DMS153 treated with DMSO at 0.1 percent for 48 hours (cell line): ENCODE measurements at regions not wholly inside any gene's neighbourhood (a gene's known extent, or its start where the extent isn't known, plus 50 kb on each side); places are given as distances from the start of the nearest gene placed in this dataset.
A peak's percentile ranks its signal among the peaks of the same experiment; 100 is the strongest.
"Not testable (repeated sequence)": the region's sequence is repeated elsewhere in the genome, so short reads cannot be mapped to it uniquely, and the experiment has no call there.

ENCODE experiments used
- DNase-seq: peaks from one replicate; lab custom pipeline; 2025; ENCODE audit not compliant: unreplicated experiment; lab: John Stamatoyannopoulos, UW

DNA sequence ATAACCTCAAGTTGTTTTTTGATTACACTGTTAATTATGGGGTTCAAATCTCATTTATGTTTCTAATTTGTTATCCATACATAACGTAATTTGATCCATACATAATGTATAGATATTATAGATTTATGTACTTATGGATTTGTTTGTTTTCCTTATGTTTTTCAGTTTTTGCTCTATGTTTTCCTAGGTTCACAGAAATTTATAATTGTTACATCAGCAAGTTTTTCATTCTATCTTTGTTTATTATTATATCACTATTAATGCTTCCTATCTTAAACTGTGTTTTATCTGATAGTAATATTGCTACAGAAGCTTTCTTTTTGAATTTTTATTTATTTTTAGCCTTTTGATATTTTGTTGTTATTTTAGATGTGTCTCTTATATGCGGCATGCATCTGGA, 194.3 kb upstream of the SOX21 start:
- no peak for DNase-seq

DNA sequence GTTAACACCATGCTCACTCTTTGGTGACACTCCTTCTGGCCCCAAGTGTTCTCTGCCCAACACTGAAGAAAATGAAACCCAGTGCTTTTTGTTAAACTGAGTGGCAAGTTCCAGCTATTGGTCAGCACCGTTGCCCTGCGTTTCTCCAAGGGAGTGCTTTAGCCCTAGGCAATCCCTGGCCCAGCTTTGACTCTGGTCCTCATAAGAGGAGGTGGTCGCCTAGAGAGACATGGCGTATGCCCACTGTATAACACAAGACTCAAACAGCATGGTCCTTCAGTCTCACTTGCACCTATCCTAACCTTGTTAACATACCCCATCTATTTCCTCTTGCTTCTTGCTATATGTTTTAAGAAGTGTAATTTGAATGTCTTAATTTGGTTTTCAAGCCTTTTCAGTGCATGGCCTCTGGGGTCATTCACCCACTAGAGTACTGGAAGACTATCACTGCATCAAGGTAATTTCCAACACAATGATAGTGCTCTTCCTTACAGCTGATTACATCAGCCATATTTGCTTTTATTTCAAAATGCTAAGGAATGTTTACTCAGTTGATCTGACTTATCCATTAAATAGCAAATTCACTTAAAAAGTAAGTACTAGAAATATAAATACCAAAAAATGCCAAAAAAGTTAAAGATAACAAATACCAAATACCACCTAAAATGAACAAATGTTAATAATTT, 190.5 kb upstream of the SOX21 start:
- no peak for DNase-seq

DNA sequence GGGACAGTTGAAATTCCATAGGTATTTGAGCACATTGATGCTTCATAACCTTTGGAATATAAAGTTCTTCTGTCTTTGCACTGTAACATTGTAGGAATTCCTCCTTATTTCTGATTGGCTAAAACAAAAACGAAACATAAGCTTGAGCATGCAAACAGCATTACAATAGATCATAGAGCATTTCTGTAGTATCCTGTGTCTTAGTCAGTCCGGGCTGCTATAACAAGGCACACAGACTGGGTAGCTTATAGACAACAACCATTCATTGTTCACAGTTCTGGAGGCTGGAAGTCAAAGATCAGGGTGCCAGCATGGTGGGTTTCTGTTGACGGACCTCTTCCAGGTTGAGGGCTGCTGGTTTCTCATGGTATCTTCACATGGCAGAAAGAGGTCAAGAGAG, 188.7 kb upstream of the SOX21 start:
- no peak for DNase-seq

DNA sequence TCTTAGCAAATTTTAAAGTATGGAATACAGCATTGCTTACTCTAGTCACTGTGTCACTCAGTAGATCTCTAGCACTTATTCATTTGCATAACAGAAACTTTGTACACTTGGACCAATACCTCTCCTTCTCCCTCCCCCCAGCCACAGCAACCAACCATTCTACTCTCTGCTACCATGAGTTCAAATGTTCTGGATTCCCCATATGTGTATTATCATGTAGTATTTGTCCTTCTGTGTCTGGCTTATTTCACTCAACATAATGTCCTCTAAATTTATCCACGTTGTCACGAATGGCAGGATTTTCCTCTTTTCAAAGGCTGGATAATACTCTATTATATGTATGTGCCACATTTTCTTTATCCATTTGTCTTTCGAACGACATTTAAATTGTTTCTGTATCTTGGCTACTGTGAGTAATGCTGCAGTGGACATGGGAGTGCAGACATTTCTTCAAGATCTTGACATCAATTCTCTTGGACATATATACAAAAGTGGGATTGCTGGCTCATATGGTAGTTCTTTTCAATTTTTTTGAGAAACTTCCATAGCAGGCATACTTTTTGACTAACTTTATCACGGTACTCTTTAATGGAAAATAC, 184.5 kb upstream of the SOX21 start:
- no peak for DNase-seq

DNA sequence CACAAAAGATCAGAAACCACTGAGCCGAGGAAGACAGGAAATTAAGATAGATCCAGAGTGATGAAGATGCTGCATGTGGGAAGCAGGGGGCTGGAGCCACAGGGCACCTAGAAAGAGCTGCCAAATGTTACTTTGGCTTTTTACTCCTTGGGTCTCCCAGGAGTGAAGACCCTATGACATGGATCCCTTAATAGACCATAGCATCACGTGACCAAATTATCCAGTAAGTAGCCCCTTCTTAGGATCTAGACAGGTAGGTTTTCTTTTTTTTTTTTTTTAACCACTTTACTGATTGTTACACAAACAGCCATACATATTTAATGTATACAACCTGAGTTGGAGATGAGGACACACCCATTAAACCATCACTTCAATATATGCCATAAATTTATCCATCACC, 183.9 kb upstream of the SOX21 start:
- DNase-seq, result no peak

DNA sequence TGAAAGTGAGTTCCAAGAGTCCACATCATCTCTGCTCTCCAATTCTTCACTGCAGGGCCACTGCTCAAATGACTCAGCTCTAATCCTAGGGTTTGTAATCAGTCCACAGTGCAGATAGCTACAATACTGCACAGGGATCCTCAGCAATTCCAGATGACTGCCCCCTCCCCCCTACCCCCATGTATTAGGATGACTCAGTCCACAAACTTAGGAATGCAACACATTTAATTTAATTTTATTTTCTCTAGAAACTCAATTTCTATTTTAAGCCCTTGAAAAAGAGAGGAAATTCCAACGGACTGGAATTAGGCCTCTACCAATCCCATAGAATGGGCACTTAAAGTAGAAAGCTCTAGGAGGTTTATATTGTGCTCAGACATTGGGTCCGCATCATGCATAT, 173.8 kb upstream of the SOX21 start:
- no peak for DNase-seq

DNA sequence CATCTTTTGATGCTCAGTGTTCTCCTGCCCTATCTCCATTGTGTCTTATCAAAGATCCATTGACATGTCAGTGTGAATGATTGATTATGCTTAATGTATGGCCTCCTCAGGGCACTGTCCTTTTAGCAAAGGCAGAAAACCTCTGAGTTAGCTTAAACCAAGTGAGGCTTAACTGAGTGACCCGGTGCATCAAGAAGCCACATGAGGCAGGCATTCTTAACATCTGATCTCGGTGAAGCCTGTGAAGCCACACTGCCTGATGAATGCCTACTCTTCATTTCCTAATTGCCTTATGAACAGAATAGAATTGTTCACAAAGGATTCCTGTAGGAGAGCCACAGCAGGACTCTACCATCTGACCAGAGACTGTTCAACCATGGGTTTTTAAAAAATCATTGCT, 168.1 kb upstream of the SOX21 start:
- DNase-seq, result no peak

DNA sequence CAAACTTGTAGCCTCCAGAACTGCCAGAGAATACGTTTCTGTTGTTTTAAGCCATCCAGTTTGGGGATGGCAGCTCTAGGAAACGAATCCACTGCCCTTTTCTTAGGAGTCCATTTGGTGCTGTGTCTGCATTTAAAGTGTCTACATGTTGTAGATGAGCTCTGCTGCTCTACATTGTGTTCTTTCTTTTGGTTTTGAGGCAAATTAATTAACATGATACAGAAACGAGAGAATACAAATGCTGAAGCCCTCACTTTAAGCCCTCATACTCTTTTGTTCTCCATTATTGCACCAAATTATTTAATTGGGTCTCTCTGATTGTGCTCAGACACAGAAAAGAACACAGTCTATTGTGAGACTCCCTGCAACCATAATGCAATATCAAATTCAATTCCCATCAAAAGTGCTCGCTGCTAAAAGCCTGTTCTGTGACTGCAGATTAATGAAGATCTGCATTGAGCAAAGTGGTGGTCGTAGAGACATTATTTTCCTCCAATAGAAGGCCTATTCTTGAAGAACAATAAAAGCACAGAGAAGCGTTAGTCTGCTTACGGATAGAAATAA, 166.3 kb upstream of the SOX21 start:
- no peak for DNase-seq

DNA sequence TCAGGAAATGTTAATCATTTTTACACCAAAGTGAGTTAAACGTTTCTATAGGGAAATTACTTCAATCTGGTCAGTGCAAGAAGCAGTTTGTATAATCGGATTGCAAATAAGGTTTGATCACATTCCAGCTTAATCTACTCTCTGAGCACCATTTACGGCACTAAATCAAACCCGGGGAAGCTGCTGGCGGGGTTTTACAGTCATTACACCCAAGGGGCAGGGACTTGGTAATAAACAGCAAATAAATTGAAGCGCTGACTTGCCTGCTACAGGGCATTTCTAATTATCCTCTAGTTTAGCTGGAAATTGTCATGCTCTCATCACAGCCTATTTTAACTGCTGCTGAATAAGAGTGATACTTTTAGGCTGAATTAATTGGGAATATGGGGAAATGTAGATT, 152.1 kb upstream of the SOX21 start:
- no peak for DNase-seq

DNA sequence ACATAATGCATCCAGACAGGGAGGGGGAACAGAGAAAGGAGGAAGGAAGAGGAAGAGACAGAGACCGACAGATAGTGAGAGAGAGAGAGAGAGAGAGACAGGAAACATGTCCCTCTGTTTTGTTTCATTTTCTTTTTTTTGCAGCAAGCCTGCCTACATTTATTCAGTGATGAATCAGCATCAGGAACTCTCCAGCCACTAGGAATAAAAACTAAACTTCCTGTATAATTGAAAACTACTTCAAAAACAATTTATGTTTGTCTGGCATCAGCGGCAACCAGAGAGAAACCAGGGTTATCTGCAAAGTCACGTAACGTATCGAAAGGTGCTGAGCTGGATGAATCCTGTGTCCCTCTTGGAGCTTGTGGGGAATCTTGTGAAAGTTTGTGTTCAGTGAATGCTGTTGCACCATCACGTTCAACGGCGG, 148.6 kb upstream of the SOX21 start:
- no peak for DNase-seq

DNA sequence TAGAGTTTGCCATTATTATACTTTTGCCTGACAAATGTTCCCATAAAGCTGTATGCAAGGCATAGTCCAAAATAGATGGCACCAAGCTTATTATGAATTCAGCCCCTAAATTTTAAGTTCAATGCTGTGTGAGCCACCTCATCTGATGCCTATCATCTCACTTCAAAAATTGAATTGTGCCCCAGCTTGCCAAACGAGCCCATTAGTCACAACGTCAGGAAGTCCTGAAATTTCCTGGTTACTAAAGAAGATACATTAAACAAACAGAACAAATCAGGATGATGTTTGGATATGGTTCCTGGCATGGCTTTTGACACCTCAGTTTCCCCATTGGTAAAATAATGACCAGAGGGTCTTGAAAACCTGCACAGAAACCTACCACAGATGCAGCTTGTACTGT, 147.5 kb upstream of the SOX21 start:
- DNase-seq, result no peak

DNA sequence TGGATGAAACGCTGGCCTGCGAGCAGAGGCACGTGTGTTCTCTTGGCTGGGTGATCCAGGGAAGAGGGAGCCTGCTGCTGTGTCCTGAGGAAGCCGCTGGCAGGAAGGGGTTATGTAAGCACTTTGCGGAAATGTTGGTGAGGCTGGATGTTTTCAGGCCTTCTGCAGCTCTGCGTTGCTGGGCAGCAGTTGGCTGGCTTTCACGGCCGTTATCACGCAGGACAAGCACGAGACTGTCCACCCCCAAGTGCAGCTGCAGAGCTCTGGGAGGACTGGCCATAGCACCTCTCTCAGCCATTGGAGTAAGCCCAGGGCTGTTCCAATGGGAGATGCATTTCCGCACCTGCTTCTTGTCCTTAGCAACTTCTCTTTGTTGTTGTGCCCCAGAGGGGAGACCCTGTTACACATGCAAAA, 146.9 kb upstream of the SOX21 start:
- DNase-seq, result no peak

DNA sequence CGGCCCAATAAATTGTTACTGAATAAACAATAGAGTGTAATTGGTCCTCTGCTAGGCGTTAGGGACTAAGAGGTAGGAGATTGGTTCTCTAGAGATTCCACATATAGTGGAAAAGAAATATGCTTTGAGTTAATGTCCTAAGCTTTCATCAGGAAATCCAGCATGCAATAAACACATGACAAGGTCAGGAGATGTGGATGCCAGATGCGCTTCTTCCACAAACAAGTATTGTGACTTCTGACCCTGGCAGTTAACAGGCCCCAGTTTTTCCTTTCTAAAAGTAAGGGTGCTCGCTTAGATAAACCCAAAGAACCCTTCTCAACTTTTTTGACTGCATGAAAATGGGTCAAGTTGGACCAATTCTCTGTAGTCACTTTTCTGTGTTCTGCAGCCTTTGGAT, 146.5 kb upstream of the SOX21 start:
- DNase-seq, result no peak

DNA sequence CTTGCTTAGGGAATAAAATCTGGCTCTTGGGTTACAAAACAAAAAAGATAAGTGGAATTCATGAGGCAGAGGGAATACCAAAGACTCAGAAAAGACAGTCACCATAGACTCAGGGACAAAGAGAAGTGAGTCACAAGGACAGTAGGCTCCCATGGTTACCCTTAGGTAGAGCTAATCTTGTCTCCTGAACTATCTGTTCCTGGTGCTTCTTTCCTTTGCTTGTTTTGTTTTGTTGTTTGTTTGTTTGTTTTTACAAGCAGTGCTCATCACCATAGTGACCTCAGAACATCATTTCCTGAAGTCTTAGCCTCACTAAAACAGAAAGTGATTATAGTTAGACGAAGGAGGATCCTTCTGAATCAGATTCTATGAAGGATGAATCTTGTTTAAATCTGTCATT, 142.3 kb upstream of the SOX21 start:
- no peak for DNase-seq

DNA sequence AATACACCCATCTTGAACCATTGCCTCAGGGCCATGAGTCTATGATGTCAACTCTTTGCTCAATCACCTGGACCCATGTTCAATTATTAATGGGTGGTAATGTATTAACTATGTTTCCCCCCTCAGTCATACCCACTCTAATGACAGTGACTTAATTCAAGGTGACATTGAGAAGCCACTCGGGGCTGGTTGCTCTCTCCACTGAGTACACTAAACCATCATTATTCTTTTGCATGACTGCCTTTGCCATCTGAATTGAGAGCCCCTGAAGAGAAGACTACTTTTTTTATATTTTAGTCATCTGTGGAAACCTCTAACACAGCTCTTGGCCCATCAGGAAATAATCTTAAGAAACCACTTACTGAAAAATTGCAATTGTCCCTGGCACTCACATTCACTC, 139.2 kb upstream of the SOX21 start:
- no peak for DNase-seq

DNA sequence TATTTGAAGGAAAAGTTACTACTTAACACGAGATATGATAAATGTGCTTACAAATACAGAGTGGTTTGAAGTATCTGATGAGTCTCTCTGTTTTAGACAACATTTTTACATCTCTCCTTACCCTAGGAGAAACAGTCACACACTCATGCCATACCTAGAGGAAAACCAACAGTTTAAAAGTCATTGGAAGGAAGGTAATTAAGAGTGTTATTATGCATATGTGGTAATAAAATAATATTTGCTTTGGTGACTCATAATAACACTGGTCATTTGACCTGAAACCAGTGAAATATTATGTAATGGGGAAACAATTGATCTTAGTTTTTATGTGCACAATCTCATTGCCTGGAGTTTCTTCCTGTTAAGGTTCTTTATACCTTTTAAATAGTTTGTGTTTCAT, 136.9 kb upstream of the SOX21 start:
- DNase-seq, result no peak

DNA sequence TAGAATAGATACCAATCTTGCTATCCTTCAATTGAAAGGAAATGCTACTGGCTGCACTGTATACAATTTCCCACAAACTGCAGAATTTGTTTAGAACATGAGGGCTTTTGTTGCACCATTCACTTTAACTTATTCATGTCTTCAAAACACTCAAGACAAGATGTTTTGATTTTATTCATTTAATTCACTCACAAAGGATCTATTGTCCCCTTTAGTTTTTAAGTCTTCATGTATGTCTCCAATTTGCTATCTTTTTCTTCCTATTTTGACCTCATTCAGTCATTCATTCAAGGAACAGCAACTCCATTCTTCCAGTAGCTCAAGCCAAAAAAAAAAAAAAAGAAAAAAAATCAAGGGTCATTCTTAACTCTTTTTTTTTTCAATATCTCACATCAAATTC, 130.6 kb upstream of the SOX21 start:
- no peak for DNase-seq

DNA sequence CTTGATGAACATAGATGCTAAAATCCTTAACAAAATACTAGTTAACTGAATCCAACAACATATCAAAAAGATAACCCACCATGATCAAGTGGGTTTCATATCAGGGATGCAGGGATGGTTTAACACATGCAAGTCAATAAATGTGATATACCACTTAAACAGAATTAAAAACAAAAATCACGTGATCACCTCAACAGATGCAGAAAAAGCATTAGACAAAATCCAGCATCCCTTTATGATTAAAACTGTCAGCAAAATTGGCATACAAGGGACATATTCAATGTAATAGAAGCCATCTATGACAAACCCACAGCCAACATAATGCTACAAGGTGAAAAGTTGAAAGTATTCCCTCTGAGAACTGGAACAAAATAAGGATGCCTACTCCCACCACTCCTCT, 124.7 kb upstream of the SOX21 start:
- not testable (repeated sequence) for DNase-seq

DNA sequence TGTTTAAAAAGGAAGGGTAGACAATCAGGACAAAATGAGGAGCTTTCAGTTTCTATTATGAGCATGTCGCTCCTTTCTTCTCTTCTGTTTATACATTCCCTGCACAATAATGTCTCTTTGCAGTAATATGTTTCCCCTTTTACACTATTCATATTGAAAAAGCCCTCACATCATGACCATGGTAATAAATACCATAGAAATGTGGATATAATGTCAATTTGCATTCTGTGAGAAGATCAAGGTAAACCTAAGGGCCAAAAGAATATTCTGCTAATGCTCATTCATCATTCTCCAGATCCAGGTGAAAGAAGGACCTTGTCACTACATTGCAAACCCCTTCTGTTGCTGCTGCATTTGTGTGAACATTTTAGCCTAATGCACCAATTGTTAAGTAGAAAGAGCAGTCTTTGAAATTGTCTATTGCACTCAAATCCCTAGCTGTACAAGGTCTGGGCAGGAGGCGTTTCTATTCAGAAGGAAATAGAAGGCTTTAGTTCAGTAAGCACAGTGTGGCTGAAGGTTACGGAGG, 117.6 kb upstream of the SOX21 start:
- DNase-seq, result no peak

DNA sequence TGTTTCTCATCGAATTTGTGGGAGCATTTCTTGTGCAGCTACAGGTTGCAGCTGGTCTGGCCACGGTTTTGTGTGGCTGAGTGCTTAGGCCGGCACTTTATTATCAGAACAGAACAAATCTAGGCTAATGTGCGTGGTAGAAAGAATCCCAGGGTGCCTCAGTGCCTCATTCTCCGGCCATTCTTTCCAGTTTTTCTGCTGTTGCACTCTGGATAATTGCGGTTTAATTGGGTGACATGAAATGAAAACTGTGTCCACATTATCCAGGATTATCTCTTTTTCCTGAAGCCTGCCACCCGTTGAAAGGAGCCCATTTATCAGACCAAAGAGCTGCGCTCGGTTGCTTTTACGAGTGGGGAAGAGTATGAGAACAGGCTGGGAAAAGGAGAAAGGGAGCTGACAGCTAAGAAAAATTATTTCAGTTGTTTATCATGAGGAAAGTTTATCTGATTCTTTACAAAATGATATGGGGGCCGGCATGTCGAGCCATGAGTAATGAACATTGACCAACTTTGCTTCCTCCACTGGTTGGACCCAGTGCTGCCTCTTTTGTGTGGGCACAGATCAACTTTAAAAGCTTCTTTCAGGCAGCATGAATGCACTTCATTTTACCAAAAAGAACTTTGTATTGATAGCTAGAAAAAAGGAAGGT, 117.0 kb upstream of the SOX21 start:
- no peak for DNase-seq

DNA sequence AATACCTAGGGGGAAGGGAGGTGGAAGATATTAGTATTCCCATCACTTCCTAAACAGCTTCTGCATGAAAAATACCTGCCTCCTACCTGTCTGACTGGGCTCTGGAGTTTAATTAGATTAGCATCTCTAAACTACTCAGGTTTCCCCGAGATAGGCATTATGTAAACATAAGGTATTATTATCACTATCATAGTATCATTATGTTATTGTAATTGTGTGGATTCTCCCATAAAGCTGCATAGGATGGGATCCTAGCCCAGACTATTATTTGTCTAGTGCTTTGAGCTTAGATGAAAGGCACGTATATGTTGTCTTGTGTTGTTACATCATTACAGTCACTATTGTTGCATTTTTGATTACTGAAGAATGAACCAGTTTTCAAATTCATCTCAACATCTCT, 115.2 kb upstream of the SOX21 start:
- DNase-seq, result peak; percentile 62

DNA sequence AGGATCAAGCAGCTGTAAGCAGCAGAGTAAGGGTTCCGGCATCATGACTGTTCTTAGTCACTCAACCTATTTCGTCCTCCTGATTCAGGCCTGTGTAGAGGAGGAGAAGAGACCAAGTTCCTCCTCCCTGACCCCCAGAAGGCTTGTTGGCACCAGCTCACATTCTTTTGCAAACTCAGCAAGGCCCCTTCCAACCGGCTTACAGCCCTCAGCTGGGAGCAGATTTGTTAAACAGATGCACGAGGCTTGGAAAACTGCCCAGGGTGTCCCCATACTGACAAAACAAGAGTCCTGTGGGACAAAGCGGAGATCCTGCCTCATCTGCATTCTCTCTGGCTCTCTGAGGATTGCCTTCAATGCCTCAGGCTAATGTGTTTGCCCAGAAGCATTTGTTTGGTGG, 113.2 kb upstream of the SOX21 start:
- peak; percentile 77 for DNase-seq
